B cell (primary cell): ENCODE measurements at regions not wholly inside any gene's neighbourhood (a gene's known extent, or its start where the extent isn't known, plus 50 kb on each side); places are given as distances from the start of the nearest gene placed in this dataset.

Source experiments
- EZH2 ChIP-seq: IDR thresholded peaks from 2 replicates; pipeline ENCODE4 v1.6.1; 2012; ENCODE audit warnings: borderline replicate concordance, low read depth, mild to moderate bottlenecking, moderate library complexity, low read length; ENCODE audit not compliant: insufficient read depth, poor library complexity, severe bottlenecking
- TF ChIP-seq, protein P1 (sequence below): fragments of 200-600 bp; IDR thresholded peaks from one replicate; pipeline ENCODE4 v1.8.0; 2022; ENCODE audit warnings: antibody characterized with exemption, mild to moderate bottlenecking

DNA sequence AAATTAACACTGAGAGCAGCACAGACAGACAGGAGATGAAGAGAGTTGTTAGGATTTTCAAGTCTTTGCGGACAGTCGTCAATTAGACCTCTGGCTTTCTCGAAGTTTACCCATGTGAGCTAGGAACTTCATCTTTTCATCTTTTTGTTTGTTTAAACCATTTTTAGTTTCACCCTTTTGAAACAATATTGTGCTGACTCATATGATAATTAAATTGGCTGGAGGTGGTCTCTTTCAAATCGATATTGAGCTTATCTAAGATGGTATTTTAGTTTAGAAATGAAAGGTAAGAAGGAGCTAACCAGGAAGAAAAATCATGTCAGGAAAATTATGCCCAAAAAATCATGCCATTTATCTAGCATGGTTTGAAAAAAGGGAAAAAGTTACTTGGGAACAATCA, 415.8 kb upstream of the SEMA3A start:
- TF ChIP-seq, protein P1, sequence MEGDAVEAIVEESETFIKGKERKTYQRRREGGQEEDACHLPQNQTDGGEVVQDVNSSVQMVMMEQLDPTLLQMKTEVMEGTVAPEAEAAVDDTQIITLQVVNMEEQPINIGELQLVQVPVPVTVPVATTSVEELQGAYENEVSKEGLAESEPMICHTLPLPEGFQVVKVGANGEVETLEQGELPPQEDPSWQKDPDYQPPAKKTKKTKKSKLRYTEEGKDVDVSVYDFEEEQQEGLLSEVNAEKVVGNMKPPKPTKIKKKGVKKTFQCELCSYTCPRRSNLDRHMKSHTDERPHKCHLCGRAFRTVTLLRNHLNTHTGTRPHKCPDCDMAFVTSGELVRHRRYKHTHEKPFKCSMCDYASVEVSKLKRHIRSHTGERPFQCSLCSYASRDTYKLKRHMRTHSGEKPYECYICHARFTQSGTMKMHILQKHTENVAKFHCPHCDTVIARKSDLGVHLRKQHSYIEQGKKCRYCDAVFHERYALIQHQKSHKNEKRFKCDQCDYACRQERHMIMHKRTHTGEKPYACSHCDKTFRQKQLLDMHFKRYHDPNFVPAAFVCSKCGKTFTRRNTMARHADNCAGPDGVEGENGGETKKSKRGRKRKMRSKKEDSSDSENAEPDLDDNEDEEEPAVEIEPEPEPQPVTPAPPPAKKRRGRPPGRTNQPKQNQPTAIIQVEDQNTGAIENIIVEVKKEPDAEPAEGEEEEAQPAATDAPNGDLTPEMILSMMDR, result no peak
- no peak for TF ChIP-seq EZH2
